Skeletal muscle cell (primary cell): ENCODE measurements at regions not wholly inside any gene's neighbourhood (a gene's known extent, or its start where the extent isn't known, plus 50 kb on each side); places are given as distances from the start of the nearest gene placed in this dataset.

Experiments used
- DNase-seq: peaks from one replicate; pipeline ENCODE4 v3.0.0-alpha.2; 2010; ENCODE audit warnings: low read depth
- H3K4me3 ChIP-seq: 2 replicates; pipeline ENCODE4 v1.5.1; 2011; ENCODE audit warnings: low read depth, mild to moderate bottlenecking, control low read depth, low read length, moderate library complexity

DNA sequence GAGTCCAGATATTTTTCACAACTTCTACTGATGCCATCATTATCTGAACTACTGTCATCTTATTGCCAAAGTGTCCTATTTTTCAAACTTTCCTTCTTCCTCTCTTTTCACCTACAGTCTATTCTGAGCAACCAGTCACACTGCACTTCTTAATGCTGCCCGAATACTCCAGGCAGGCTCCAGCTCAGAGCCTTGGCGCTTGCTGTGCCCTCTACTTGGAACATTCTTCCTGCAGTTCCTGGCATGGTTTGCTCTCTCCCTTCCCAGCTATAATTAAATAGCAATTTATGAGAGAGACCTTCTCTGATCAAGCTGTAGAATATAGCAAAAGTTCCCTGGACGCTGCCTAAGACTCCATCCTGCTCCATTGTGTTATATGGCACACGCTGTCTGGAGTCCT is 831.6 kb downstream of the QKI start:
- no peak for DNase-seq
- no peak overlapping the region for H3K4me3 ChIP-seq

DNA sequence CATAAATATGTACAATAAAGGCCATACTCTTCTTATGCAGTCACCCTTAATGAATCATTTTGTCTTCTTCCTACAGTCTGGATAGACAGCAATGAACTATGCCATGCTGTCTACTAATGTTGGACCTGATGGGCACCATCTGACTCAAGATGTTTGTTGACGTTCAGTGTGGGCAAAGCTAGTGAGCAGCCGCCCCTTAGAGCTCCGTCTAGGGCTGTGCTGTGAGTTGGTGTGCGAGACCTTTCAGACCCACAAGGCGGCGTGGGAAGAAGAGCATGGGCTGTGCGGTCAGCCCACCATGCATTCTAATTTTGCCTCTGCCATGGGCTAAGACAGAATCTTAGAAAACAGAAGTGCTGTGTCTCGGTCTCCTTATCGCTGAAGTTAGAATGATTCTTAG is 829.4 kb downstream of the QKI start:
- H3K4me3 ChIP-seq = no peak overlapping the region
- DNase-seq = no peak

DNA sequence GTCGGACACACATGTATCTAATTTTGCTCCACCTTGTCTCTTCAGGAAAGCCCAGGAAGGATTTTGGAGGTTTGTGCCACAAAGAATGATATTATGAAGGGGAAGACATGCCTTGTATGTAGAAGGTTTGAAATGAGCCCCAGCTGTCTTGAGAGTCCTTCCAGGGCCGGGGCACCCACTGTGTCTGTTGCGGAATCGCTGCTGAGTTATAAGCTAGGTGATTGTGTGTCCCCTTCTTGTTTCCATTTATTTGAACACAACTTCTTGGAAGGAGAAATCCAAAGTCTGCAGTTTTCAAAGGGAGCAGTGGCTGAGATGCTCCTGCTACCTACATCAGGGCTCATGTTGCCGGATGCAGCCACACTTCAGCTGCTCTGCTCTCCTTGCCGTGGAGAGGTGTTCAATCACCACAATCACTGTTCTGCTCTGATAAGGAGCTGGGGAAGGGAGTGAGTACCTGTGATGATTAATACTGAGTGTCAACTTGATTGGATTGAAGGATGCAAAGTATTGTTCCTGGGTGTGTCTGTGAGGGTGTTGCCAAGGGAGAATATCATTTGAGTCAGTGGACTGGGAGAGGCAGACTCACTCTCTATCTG is 828.6 kb downstream of the QKI start:
- H3K4me3 ChIP-seq = no peak overlapping the region
- no peak for DNase-seq

DNA sequence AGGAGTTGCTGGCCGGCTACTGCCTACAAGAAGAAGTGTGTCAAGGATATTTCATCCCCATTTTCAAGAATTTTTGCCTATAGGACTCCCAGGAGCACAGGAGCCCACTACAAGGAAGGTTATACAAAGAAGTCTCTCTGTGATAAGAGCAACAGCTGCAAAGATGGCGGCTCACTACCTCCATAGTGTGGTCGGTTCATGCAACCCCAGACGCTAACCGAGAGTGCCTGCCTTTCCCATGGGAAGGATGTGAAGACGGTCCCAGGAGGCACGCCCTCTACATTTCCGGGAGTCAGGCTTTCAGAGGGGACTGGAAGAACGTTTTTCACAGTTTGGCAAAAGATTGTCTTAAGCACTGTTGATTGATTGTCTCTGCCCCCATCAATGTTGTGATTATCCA is 816.3 kb downstream of the QKI start:
- DNase-seq = no peak

DNA sequence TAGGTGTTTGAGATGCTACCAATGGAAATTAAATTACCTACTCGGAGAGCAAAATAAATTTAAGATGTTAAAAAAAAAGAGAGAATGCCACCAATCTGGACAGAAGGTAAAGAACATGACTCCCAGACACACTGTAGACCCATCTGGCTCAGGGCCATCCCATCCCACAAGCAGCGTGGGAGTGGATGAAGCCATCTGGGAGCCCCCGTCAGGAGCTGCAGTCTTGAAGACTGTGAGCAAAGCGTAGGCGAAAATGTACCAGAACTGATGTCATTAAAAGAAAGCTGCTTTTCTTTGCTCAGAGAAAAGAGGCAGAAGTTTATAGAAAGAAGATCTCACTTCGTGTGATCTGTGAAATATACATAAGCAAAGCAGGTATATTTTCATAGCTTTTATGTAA is 815.7 kb downstream of the QKI start:
- DNase-seq = no peak
- no peak overlapping the region for H3K4me3 ChIP-seq

More for the DNA sequence above, 816.3 kb downstream of the QKI start:
- H3K4me3 ChIP-seq = no peak overlapping the region

DNA sequence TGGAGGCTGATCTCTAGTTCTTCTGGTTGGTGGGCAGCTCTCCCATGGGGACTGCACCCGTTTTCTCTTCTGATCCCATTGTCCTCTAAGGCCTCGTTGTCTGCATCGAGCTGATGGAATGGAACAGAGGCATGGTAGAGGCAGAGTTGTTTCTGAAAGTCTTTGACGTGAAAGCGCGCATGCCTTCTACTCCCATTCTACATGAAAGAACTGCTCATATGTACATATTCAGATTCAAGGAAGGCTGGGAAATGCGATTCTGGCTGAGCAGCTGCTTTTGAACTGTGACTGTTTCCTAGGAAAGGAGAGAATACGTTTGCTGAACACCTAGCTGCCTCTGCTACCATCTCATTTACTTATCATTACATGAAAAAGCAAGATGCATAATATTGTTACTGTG is 815.2 kb downstream of the QKI start:
- no peak for DNase-seq
- H3K4me3 ChIP-seq = no peak overlapping the region

DNA sequence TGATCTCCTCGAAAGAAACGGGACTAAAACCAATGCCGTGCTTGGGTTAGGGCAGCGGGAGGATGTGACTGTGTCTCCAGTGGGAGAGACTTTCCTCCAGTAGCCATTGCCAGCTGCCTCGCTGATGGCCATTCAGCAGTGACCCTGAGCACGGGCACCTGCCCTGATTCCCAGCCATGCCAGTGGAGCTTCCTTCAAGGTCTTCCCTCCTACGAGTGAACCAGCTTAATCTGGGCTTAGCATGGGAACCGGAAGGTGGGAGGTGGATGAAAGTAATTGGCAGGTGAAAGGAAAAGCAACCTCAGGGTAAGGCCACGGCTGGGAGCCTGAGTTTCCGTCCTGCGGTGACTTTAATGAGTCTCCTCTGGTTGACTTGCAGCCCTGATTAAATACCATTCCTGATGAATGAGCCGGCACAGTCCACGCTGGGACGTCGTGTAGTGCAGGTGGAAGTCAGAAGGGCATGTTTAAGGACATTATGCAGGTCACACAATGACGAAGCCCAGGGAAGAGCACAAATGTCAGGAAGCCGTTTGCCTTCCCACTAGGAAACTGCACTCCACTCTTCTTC is 813.5 kb downstream of the QKI start:
- H3K4me3 ChIP-seq = no peak overlapping the region
- no peak for DNase-seq

DNA sequence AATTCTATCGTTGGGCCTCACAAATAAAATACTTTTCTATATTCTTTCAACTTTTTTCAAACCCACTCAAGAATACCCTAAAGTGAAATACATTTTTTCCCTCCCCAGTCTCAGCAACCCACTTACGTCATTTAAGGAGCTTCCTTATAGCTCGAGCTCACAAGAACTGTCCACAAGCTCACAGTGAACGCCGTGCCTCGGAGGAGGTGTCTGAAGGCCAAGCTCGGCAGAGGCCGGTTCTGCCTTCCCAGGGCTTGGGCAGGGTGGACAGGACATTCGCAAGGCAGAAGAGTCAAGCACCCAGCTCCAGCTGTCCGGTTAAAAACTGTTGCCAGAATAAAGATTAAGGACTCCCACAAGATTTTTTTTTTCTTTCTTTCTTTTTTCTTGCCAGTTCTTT is 802.3 kb downstream of the QKI start:
- H3K4me3 ChIP-seq = no peak overlapping the region
- no peak for DNase-seq

DNA sequence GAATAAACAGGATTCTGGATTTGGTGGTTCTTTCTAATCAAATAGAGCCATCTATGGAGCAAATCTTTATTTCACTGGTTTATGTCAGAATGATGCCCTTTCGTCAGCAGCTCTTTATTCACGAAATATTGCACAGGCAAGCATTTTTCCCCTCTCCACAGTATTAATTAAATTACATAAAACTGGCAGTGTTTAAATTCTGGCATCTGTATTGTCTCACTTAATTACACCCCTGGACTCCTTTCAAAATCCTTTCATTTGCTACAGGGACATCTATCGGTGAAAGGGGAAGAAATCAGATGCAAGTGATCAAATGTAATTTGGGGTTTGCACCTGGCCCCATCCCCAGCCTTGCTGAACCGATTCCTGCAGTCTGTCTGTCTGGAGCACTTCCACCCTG is 801.9 kb downstream of the QKI start:
- H3K4me3 ChIP-seq = no peak overlapping the region
- no peak for DNase-seq

DNA sequence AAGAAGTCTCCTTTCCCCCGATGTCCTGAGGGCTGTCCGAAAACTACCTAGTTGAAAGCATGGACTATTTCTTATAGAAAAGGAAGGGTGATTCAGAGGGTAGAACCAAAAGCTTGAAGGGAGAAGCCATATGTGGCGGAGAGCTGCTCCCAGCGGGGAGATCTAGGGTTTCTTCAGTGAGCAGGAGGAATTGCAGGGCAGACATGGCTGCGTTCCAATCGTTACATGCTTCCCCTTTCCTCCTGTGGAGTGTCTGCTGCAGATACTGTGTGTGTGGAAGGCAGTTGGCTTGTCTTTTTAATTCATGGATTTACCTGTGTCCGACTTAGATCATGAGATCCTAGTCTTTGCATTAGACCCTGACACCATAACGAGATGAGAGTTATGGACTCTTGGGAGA is 799.5 kb downstream of the QKI start:
- DNase-seq = no peak
- no peak overlapping the region for H3K4me3 ChIP-seq

DNA sequence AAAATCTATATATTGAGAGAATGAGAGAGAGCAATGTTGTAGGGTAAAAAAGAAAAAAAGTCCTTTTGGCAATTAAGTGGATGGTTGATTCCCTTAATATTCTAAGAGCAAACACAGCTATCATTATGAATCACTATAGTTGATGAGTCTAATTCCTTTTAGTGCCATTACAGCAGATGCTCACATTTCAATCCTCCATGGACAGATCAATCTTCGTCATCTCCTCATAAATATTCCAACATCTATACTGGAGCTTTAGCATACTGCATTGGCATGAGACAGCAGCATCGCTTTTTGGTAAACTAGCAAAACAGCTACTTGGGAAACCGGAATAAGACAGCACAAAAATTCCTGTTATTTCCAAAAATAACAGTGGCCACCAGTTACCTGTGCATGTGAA is 796.7 kb downstream of the QKI start:
- DNase-seq = no peak
- H3K4me3 ChIP-seq = no peak overlapping the region

DNA sequence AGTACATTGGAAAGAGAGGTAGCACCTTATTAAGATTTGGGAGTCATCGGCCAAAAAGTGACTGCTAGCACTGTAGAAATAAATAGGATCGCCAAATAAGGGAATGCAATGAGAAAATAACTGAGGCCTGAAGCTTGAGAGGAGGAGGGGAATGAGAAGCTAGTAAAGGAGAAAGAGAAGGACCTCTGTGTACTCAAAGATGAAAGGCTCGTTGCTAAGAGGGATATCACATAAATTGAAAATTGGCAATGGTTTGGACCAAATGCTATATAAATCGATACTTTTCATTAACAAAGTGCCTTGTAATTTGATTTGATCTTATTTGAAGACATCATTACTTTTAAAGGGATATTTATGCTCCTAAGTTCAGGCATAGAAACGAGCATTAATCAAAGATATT is 796.3 kb downstream of the QKI start:
- no peak overlapping the region for H3K4me3 ChIP-seq
- DNase-seq = no peak

DNA sequence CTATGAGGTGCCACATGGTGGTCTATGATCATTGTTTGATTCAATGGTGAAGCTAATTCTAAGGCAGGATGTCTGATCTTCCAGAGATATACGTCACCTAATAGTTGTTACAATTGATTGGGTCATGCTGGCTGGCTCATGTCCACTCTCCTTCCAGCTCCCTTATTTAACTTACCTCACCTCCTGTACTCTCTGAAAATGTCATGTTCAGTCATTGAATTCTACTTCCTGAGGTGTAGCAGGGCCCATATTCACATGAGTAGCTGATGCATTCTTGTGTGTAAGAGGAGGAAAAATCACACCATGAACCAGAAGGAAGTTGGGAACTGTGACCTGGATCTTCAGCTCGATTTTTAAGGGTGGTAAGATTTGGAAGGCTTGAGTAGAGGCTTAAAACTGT is 795.8 kb downstream of the QKI start:
- no peak overlapping the region for H3K4me3 ChIP-seq
- no peak for DNase-seq

DNA sequence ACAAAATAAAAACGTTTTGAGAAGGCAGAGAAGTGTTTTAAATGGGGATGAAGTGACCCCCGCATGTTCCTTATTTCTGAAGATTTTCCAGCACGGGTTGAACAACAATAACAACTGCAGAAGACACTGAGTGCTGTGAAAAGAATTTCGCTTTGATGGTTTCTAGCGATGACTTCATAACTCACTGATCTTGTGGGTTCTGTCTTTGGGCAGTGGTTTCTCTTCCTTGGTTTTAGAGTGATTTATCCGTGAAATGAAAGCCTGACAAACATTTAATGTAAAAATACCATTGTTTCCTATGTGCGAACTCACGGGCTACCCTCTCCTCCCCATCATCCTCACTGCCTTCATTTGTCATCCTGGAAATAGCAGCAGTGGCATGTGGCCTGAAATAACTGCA is 793.9 kb downstream of the QKI start:
- H3K4me3 ChIP-seq = no peak overlapping the region
- DNase-seq = no peak

DNA sequence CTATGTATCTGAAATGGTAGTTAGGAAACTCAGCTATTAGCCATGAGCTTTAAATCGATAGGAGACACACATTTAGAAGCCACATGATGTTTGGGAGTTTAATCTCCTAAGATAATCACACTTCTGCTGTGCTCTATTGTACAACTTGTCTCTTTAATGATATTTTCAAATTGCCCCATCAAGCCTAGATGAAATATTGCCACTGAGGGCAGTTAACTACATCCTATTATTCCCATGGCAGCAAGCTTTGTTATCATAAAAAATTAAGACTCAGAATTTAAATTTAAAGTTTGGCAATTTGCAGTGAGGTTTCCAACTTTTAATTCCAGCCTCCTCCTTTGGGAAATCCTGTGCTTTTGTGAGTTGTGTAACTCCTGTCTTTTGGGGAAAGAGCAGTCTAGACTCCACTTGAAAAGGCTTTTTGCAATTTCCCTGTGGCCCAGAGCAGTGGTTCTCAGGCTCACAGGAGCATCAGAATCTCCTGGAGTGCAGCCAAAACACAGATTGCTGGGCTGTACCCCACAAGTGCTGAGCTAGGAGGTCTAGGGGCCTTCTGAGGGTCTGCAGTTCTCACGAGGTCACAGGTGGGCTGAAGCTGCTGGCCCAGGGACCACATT is 792.4 kb downstream of the QKI start:
- no peak overlapping the region for H3K4me3 ChIP-seq
- DNase-seq = no peak

DNA sequence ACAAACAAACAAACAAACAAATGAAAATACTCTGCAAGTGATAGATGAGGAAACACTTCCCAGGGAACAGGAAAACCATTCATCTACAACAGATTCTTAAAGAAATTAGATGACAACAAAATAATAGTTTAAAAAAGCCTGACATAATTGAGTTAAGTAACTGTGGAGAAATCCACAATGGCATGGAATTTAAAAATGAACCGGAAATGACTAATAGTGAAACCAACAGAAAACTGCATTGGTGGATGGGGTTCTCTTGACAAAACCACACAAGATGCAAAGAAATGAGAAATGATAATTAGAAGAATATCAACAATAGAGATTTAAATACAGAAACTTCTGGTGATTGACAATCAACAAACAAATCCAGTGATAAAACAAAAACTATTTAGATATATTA is 785.6 kb downstream of the QKI start:
- H3K4me3 ChIP-seq = no peak overlapping the region
- no peak for DNase-seq

DNA sequence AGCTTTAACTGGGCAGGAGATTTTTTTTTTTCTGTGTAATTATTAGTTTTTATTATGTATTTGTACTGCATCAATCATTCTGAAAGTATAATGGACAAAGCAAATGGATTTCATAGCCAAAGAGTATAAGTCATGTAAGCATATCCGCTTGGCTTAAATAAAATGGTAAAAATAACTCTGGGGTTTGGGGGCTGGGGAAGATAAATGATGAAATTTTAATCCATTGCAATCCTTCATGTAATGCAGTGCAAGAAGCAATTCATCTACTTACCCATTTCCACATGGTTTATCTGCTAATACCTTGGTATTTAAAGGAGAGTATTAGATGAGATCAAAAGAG is 781.4 kb downstream of the QKI start:
- DNase-seq = no peak
- H3K4me3 ChIP-seq = no peak overlapping the region

DNA sequence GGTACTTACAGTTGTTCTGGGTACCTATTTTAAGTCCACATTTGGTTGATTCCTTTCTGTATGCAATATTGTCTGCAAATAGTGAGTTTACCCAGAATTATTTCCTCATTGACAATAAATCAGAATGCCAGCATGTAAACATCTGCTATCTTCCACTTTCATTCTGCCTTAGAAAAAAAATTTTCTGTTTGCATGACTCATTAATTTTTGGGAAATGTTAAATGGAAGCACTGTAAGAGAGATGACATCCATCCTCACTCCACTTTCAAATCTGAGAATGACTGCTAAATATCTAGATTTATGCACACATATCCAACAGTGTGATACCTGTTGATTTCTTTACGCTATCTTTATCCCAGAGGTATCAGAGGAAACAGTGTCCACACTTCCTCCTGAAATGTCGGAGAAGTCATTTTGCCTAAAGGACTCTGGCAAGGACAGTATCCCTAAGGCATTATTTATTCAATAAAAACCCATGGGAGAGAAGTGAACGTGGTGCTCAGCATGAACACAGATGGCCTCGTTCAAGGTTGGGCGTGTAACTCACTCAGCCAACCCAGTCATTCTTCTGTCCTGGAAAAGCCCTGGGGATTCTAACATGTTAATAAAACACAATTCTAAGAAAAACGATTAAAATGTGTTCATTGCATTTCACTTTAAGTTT is 780.9 kb downstream of the QKI start:
- no peak for DNase-seq
- no peak overlapping the region for H3K4me3 ChIP-seq

DNA sequence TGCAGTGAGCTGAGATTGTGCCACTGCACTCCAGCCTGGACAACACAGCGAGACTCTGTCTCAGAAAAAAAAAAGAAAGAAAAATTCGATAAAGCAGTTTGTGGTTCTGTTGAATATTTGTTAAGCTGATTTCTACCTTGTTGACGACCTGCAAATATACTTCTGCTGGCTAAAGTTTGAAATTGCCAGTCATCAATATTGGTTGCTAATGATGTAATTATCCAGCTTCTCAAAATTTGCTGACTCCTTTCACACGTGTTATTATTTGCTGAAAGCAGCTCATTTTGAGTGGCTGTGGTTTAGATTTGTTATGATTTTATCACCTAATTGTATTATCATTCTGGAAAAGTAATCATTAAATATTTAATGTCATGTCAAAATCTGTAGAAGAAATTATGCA is 774.3 kb downstream of the QKI start:
- no peak overlapping the region for H3K4me3 ChIP-seq
- no peak for DNase-seq

DNA sequence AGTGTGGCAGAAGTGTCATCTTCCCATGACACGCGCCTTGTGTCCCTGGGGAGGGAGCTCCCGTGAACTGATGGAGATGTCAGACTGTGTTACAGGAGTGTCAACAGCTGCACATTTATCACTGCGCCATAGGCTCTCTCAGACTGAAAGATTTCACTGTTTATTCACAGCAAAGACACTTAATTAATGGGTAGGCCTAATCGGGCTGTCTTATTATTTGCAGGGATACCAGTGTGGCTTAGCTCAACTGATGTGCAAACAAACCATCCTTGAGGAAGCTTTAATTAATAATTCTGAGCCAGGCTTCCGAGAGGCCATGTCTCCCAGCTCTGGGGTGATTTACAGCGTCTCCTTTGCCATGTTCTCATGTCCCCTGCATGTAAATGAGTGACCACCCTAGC is 771.0 kb downstream of the QKI start:
- H3K4me3 ChIP-seq = no peak overlapping the region
- DNase-seq = no peak

DNA sequence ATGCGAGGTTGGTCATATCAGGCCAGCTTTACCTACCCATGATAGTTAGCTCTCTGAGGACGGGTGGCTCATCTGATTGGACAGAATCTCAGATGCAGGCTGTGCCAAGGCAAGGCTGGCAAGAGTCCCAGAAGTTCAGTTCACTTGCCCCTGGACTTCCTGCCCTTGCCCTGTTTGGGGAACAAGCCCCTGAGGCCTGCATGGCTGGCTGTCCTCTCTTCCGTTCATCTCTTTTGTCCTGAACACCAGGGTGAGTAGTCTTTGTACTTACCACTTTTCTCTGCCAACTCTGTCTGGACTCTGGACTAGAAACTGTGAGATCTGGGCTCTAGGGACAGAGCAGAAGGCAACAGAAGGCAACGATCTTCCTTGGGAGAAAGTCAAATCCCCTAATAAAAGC is 769.9 kb downstream of the QKI start:
- no peak for DNase-seq
- H3K4me3 ChIP-seq = no peak overlapping the region
